Activated CD4-positive, alpha-beta T cell treated with anti-CD3 and anti-CD28 coated beads, Interleukin-2, Interleukin-4, amounts not matched to agents 100 ng/mL and 50 ng/mL, durations not matched to agents 16 hours and 8 hours (primary cell): ENCODE measurements at regions not wholly inside any gene's neighbourhood (a gene's known extent, or its start where the extent isn't known, plus 50 kb on each side); places are given as distances from the start of the nearest gene placed in this dataset.
"Not testable (repeated sequence)": the region's sequence is repeated elsewhere in the genome, so short reads cannot be mapped to it uniquely, and the experiment has no call there.

Experiments used
- DNase-seq: peaks from one replicate; pipeline ENCODE4 v3.0.0-alpha.2; 2020; ENCODE audit warnings: low spot score

DNA sequence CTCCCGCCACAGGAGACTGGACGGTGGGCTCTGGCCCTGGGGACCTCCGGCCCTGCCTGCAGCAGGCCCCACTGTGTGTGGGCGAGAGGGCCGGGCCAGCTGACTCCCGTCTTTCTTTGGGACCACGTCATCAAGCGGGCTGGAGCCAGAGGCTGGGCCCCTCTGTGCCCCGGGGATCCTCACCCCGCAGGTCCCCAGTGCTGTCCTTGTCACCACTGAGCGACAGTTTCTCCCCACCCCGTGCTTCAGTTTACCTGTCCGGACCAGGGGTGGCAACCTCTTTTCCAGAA is 181.9 kb upstream of the ZNF469 start:
- no peak for DNase-seq

DNA sequence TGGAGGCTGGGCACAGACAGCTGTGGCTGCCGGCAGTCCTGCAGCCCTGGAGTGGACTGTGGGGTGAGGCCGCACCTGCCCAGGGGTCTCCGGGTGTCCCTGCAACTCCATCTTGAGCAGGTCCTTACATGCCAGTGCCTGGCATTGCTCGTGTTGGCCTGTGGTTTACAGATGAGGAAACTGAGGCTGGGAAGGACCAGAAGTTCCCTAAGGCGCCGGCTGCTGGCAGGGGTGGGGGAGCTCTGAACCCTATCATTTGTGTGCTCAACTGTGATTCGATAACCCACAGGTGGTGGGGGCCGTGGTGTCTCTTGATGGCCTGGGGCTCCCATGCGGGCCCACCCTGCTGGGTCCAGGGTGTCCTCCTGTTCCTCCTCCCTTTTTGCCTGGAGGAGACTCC is 181.1 kb upstream of the ZNF469 start:
- not testable (repeated sequence) for DNase-seq

- DNase-seq = no peak
Measured at GRCh38 chr16:88202207-88202745, 180.5 kb upstream of the ZNF469 start.

DNA sequence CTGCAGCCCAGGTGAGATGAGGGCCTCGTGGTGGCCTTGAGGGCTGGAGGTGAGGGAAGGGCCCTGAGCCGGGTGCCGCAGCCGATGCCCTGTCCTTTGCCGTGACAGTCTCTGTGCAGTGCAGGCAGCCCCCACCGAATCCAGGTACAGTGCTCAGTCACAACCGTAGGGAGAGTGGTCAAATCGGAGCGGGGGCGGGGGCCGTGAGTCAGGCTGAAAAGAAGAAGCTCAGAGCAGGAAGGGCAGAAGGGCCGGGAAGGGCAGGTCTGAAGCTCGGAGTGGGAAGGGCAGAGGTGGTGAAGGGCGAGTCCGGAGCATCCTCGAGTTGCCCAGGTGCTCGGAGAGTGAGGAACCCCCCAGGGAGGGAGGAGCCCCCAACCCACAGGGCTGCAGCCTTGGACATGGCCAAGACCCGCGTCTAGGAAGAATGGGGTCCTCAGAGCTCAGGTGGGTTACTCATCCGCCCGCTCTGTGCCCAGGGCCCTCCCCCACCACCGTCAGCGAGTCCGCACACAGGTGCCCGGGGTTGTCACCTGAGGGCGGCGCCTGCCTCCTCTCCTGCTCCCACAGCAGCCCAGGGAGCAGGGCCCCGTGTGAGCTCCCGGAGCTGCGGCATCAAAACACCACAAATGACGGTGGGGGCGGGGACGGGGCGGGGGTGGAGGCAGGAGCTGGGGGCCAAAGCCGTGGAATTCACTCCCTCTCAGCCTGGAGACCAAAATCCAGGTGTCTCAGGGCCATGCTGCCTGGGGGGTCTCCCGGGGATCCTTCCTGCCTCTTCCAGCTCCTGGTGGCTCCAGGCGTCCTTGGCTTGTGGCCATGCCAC is 179.7 kb upstream of the ZNF469 start:
- not testable (repeated sequence) for DNase-seq

DNA sequence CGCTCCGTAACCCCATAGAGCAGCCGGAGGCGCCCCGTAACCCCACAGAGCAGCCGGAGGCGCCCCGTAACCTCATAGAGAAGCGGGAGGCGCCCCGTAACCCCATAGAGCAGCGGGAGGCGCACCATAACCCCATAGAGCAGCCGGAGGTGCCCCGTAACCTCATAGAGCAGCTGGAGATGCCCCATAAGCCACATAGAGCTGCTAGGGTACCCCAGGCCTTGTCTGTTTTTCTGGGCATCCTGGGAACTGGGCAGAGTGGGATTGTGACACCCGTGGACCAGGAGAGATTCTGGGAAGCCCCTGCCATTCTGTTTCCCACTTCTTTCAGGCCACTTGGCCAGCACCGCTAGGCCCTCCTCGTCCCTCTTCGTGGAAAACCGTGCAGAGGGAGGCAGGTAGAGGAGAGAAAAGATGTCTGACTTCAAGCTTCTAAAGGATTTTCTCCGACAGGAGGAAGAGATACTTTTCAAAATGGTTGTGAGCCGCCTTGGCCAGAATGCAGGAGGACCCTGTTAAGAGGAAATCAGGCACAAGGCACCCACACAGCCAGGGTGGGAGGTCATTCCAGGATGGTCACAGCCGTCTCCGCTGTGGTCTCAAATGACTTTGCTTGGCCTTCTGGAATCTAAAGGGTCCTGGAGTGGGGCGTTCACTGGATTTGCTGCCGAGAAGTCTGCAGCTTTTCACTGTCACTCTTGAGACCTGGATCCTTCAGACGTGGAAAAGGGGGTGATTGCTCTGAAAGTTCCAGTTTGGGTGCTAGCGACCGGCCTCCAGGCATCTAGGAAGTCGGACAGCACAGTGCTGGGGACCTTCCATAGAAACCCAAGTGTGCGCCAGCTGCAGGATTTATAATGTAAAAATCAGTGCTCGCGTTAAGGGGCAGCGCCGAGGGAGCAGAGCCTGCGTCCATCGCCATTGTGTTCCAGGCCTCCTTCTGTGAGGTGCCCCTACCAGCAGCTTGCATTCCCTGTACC is 178.3 kb upstream of the ZNF469 start:
- not testable (repeated sequence) for DNase-seq

GRCh38 chr16:88205482-88205881 is 177.3 kb upstream of the ZNF469 start:
- DNase-seq = not testable (repeated sequence)

DNA sequence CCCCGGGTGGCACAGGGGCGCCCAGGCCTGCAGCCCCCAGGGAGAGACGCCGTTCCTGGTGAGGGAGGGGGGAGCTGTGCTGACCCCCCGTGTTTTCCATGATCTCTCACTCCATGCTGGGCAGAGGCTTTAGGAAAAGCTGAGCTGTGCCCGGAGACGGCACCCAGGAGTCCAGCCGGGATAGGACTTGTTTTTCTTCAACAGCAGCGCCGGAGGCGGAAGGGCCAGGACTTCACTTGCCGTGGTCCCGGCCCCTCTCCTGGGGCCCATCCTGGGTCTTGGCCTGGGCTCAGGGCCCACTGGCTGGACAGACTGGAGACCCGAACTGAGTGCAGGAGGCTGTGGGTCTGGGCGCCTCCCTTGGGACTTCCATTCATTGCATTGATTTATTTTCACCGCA is 176.8 kb upstream of the ZNF469 start:
- not testable (repeated sequence) for DNase-seq

DNA sequence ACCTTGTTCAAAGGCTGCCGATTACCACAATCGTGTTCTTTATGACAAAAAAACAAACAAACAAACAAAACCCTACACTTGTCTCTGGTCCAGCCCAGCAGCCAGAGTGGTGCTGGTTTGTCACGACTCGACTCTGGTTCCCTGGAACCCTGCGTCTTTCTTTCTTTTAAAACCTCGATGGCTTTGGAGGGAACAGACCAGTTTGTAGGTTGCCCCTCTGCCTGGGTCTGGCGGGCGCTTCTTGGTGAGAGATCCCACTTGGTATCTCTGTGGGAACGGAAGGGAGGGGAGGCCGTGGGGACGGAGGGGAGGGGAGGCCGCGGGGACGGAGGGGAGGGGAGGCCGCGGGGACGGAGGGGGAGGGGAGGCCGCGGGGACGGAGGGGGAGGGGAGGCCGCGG is 176.2 kb upstream of the ZNF469 start:
- DNase-seq = not testable (repeated sequence)

DNA sequence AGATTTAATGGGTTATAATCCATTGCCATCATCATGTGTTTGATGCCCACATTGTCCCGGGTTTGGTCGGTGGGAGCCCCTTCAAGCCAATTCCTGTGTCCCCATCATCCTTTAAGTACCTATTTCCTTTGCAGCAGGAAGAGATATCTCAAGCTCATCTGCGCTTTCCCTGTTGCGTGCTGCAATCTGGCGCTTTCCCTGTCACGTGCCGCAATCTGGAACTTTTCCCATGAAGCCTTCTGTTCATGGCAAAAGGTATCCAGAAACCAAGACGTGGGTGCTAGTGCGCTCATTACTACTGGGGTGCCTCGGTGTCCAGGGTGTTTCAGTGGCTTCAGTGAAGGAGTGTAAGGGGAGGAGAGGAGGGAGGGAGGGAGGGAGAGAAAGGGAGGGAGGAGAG is 174.6 kb upstream of the ZNF469 start:
- DNase-seq = no peak

- DNase-seq = not testable (repeated sequence)
Measured at GRCh38 chr16:88208776-88209175, 174.0 kb upstream of the ZNF469 start.

- DNase-seq = not testable (repeated sequence)
Measured at GRCh38 chr16:88209579-88209978, 173.2 kb upstream of the ZNF469 start.

GRCh38 chr16:88213937-88214336 is 168.8 kb upstream of the ZNF469 start:
- DNase-seq = not testable (repeated sequence)

- not testable (repeated sequence) for DNase-seq
Measured at GRCh38 chr16:88221001-88221761, 161.6 kb upstream of the ZNF469 start.

DNA sequence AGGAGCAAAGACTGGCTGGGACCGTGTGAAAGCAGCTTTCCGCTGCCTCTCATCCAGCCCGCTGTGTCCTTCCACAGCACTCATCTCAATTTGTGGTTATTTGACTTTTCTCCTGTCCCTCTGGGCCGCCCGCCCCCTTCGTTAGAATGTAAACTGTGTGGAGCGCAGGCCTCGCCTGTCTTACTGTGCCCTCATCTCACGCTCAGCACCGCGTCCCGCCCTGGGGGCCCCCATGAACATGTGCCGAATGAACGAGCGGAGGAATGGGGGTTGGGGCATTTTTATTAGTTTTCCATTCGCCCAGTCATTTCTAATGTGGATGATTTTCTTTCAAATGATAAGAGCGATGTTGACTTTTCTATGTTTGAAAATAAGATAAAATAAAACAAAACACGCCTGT is 159.1 kb upstream of the ZNF469 start:
- not testable (repeated sequence) for DNase-seq

- not testable (repeated sequence) for DNase-seq
Measured at GRCh38 chr16:88224131-88224898, 158.4 kb upstream of the ZNF469 start.

GRCh38 chr16:88225640-88226230 is 157.0 kb upstream of the ZNF469 start:
- not testable (repeated sequence) for DNase-seq

GRCh38 chr16:88226302-88226701 is 156.5 kb upstream of the ZNF469 start:
- DNase-seq = not testable (repeated sequence)

GRCh38 chr16:88227026-88227721 is 155.6 kb upstream of the ZNF469 start:
- DNase-seq = not testable (repeated sequence)

DNA sequence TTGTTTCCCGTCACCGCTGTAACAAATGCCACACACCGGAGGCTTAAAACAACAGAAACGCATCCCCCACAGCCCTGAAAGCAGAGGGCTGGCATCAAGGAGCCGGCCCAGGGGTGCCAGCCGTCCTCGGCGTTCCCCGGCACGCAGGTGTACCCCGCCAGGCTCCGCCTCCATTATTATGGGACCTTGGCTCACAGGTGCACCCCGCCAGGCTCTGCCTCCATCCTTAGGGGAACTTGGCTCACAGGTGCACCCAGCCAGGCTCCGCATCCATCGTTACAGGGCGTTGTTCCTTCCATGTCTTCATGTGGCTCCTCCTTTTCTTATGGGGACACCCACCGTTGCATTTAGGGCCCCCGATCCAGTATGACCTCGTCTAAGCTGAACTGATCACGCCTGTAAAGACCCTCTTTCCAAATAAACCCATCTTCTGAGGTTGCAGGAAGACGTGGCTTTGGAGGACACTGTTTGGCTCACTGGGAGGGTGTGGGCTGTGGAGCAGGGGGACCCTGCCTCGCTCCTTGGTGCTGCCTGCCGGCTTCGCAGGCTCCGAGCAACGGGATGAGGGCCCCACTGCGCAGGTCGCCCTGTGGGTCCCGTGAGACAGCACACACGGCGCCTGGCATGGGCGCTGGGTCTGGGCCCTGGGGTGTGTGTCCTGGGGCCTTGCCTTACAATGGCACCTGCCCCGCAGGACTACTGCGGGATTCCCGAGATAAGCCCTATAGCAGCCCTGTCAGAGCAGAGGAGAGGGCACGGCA is 154.9 kb upstream of the ZNF469 start:
- DNase-seq = not testable (repeated sequence)
